Astrocyte of the spinal cord (primary cell): ENCODE measurements at regions not wholly inside any gene's neighbourhood (a gene's known extent, or its start where the extent isn't known, plus 50 kb on each side); places are given as distances from the start of the nearest gene placed in this dataset.

Source experiments
- DNase-seq: peaks from one replicate; pipeline ENCODE4 v3.0.0; 2011; ENCODE audit warnings: low read depth, low spot score
- H3K4me3 ChIP-seq: 2 replicates; pipeline ENCODE4 v1.5.1; 2011; ENCODE audit warnings: low read depth, mild to moderate bottlenecking, low read length, moderate library complexity
- CTCF ChIP-seq: IDR thresholded peaks from 2 replicates; pipeline ENCODE4 v1.5.1; 2012; ENCODE audit warnings: low read depth, mild to moderate bottlenecking, low read length, inconsistent platforms
- in situ Hi-C: cut with HindIII; loops from 2 replicates; pipeline ENCODE4 v1.10.0; 2017; ENCODE audit warnings: low sequenced_read_pairs

- in situ Hi-C loops = no loop called here
- no peak for DNase-seq
- no peak for TF ChIP-seq CTCF
- no peak overlapping the region for H3K4me3 ChIP-seq
Measured at GRCh38 chr2:206855585-206856433, 83.5 kb upstream of the CPO start.

GRCh38 chr2:206856513-206856912 is 82.8 kb upstream of the CPO start:
- TF ChIP-seq CTCF = no peak
- DNase-seq = peak; percentile 51
- in situ Hi-C loops = no loop called here
- H3K4me3 ChIP-seq = no peak overlapping the region

- in situ Hi-C loops = no loop called here
- DNase-seq = no peak
- no peak for TF ChIP-seq CTCF
- H3K4me3 ChIP-seq = no peak overlapping the region
Measured at GRCh38 chr2:206858687-206859329, 80.5 kb upstream of the CPO start.

GRCh38 chr2:206859330-206859739 is 80.0 kb upstream of the CPO start:
- peak; percentile 9 for DNase-seq
- in situ Hi-C loops = no loop called here
- no peak for TF ChIP-seq CTCF
- H3K4me3 ChIP-seq = no peak overlapping the region

- no peak overlapping the region for H3K4me3 ChIP-seq
- no peak for TF ChIP-seq CTCF
- in situ Hi-C loops = no loop called here
- no peak for DNase-seq
Measured at GRCh38 chr2:206863196-206863595, 76.1 kb upstream of the CPO start.

- TF ChIP-seq CTCF = no peak
- no peak overlapping the region for H3K4me3 ChIP-seq
- DNase-seq = no peak
- in situ Hi-C loops = no loop called here
Measured at GRCh38 chr2:206863716-206864115, 75.6 kb upstream of the CPO start.
